H1 (cell line): ENCODE measurements at regions not wholly inside any gene's neighbourhood (a gene's known extent, or its start where the extent isn't known, plus 50 kb on each side); places are given as distances from the start of the nearest gene placed in this dataset.

Experiments
- CTCF ChIA-PET: fragments of 300-600 bp; sonication (Branson Sonifier 250); formaldehyde crosslinking; loops from one replicate; lab custom pipeline; 2021; ENCODE audit not compliant: partially characterized antibody; lab: Charles Lee
- POLR2A ChIA-PET: fragments of 300-600 bp; sonication (Branson Sonifier 250); formaldehyde crosslinking; loops from one replicate; lab custom pipeline; 2021; ENCODE audit warnings: inconsistent platforms; ENCODE audit not compliant: partially characterized antibody; lab: Charles Lee
- DNase-seq, 2 experiments: peaks; one replicate each; pipeline versions ENCODE4 v3.0.0 to v3.0.0-alpha.2; 2010 to 2022; ENCODE audit warnings: low spot score in 2 of 2, low read depth in 1 of 2, mixed read lengths in 1 of 2
- FAIRE-seq: peaks from 2 replicates; lab custom pipeline; 2011; peaks lifted over from hg19 to GRCh38; lab: Jason Lieb, UNC
- H2AFZ ChIP-seq: 2 replicates; pipeline ENCODE4 v1.8.1; 2012; ENCODE audit warnings: low read length, inconsistent platforms
- H2AK5ac ChIP-seq: 2 replicates; pipeline ENCODE4 v1.6.1; 2013; ENCODE audit warnings: low read depth, low read length
- H2BK120ac ChIP-seq: replicated peaks from 2 replicates; pipeline ENCODE3; 2013; ENCODE audit warnings: low read depth, low read length, inconsistent platforms
- H2BK12ac ChIP-seq: 2 replicates; pipeline ENCODE4 v1.6.1; 2013; ENCODE audit warnings: low read depth, low read length
- H2BK15ac ChIP-seq: 2 replicates; pipeline ENCODE4 v1.6.1; 2013; ENCODE audit warnings: low read length
- H2BK20ac ChIP-seq: 2 replicates; pipeline ENCODE4 v1.6.1; 2013; ENCODE audit warnings: low read length
- H2BK5ac ChIP-seq: 2 replicates; pipeline ENCODE4 v1.6.1; 2013; ENCODE audit warnings: low read depth, low read length
- H3K14ac ChIP-seq: 2 replicates; pipeline ENCODE4 v1.6.1; 2013; ENCODE audit warnings: inconsistent platforms; ENCODE audit not compliant: insufficient read length
- H3K18ac ChIP-seq: 2 replicates; pipeline ENCODE4 v1.6.1; 2013; ENCODE audit warnings: low read length; ENCODE audit errors: extremely low read depth
- H3K23ac ChIP-seq: 2 replicates; pipeline ENCODE4 v1.6.1; 2013; ENCODE audit warnings: inconsistent platforms; ENCODE audit not compliant: insufficient read length
- H3K23me2 ChIP-seq: 2 replicates; pipeline ENCODE4 v1.6.1; 2013; ENCODE audit warnings: low read depth, low read length
- H3K27ac ChIP-seq: 2 replicates; pipeline ENCODE4 v1.6.1; 2011; ENCODE audit warnings: low read depth, low read length, inconsistent platforms
- H3K27me3 ChIP-seq, 4 experiments: replicated peaks in 1 of 4; 1 replicate in 1 of 4; 2 replicates in 3 of 4; pipeline versions ENCODE4 v1.6.1 to v1.8.1; 2011 to 2013; ENCODE audit warnings: low read length in 3 of 4, mild to moderate bottlenecking in 3 of 4, inconsistent platforms in 2 of 4, mixed read lengths in 2 of 4, moderate library complexity in 1 of 4; ENCODE audit not compliant: control insufficient read depth in 3 of 4, insufficient read depth in 3 of 4; ENCODE audit errors: extremely low read depth in 1 of 4
- H3K36me3 ChIP-seq, 4 experiments: 2 replicates each; pipeline versions ENCODE4 v1.6.1 to v1.8.1; 2011 to 2013; ENCODE audit warnings: mild to moderate bottlenecking in 4 of 4, low read length in 3 of 4, moderate library complexity in 2 of 4, control low read depth in 1 of 4, inconsistent platforms in 1 of 4; ENCODE audit not compliant: insufficient read depth in 4 of 4, control insufficient read depth in 2 of 4
- H3K4ac ChIP-seq: replicated peaks from 2 replicates; pipeline ENCODE3; 2013; ENCODE audit warnings: low read length, low read depth, mixed read lengths, inconsistent platforms; ENCODE audit not compliant: insufficient read length
- H3K4me1 ChIP-seq, 4 experiments: replicated peaks in 1 of 4; 1 replicate in 1 of 4; 2 replicates in 3 of 4; pipeline versions ENCODE4 v1.6.1 to v1.8.1; 2011 to 2013; ENCODE audit warnings: low read length in 3 of 4, inconsistent platforms in 2 of 4, mixed read lengths in 1 of 4; ENCODE audit not compliant: insufficient read depth in 4 of 4, control insufficient read depth in 3 of 4
- H3K4me2 ChIP-seq, 2 experiments: 2 replicates each; pipeline versions ENCODE4 v1.6.1 to v1.8.1; 2011 to 2013; ENCODE audit warnings: low read depth in 2 of 2, low read length in 2 of 2, control low read depth in 1 of 2, inconsistent platforms in 1 of 2, mild to moderate bottlenecking in 1 of 2; ENCODE audit not compliant: insufficient read depth in 1 of 2
- H3K4me3 ChIP-seq, 4 experiments: fragments of 200-600, 300-600 bp in 1 of 4; sonication (generic), shearing (Covaris generic), sonication (Bioruptor Twin) in 1 of 4; 2 replicates each; pipeline versions ENCODE4 v1.5.1 to v1.8.1; 2011 to 2016; ENCODE audit warnings: low read length in 4 of 4, low read depth in 3 of 4, control low read depth in 2 of 4, inconsistent platforms in 2 of 4, mild to moderate bottlenecking in 2 of 4, mixed read lengths in 1 of 4, moderate library complexity in 1 of 4; ENCODE audit not compliant: insufficient read depth in 2 of 4; ENCODE audit errors: extremely low read depth in 1 of 4
- H3K56ac ChIP-seq: replicated peaks from 2 replicates; pipeline ENCODE3; 2013; ENCODE audit warnings: low read depth, mild to moderate bottlenecking, mixed read lengths, low read length, inconsistent platforms; ENCODE audit not compliant: insufficient read length
- H3K79me1 ChIP-seq: 2 replicates; pipeline ENCODE4 v1.6.1; 2013; ENCODE audit warnings: low read depth, low read length, control low read depth
- H3K79me2 ChIP-seq, 2 experiments: 2 replicates each; pipeline versions ENCODE4 v1.6.1 to v1.8.1; 2012 to 2013; ENCODE audit warnings: low read length in 2 of 2, mild to moderate bottlenecking in 2 of 2, inconsistent platforms in 1 of 2; ENCODE audit not compliant: insufficient read depth in 2 of 2, control insufficient read depth in 1 of 2
- H3K9ac ChIP-seq, 4 experiments: replicated peaks in 1 of 4; 1 replicate in 1 of 4; 2 replicates in 3 of 4; pipeline versions ENCODE4 v1.6.1 to v1.8.1; 2011 to 2013; ENCODE audit warnings: low read depth in 3 of 4, low read length in 3 of 4, control low read depth in 2 of 4, mild to moderate bottlenecking in 2 of 4, moderate library complexity in 2 of 4, inconsistent platforms in 1 of 4; ENCODE audit errors: extremely low read depth in 1 of 4
- H3K9me3 ChIP-seq, 2 experiments: 2 replicates each; pipeline versions ENCODE4 v1.6.1 to v1.8.1; 2012 to 2013; ENCODE audit warnings: mild to moderate bottlenecking in 2 of 2, moderate library complexity in 2 of 2, control low read depth in 1 of 2, inconsistent platforms in 1 of 2, low read depth in 1 of 2, low read length in 1 of 2, mixed read lengths in 1 of 2; ENCODE audit not compliant: insufficient read depth in 2 of 2
- H4K20me1 ChIP-seq, 2 experiments: replicated peaks in 1 of 2; 2 replicates each; pipeline versions ENCODE3 to v1.8.1; 2011 to 2013; ENCODE audit warnings: inconsistent platforms in 2 of 2, low read length in 2 of 2, mild to moderate bottlenecking in 1 of 2; ENCODE audit not compliant: insufficient read depth in 2 of 2, control insufficient read depth in 1 of 2
- H4K5ac ChIP-seq: 2 replicates; pipeline ENCODE4 v1.6.1; 2013; ENCODE audit warnings: low read length, low read depth, mixed read lengths, inconsistent platforms; ENCODE audit not compliant: insufficient read length
- H4K8ac ChIP-seq: 2 replicates; pipeline ENCODE4 v1.8.0; 2013; ENCODE audit warnings: mild to moderate bottlenecking, moderate library complexity, low read length, inconsistent platforms; ENCODE audit not compliant: insufficient read depth; ENCODE audit errors: extremely low read depth
- H4K91ac ChIP-seq: replicated peaks from 2 replicates; pipeline ENCODE3; 2013; ENCODE audit warnings: low read length, mixed read lengths, inconsistent platforms; ENCODE audit not compliant: insufficient read length
- EP300 ChIP-seq, 2 experiments: IDR thresholded peaks; 1 replicate in 1 of 2; 2 replicates in 1 of 2; pipeline ENCODE4 v1.6.1; 2011 to 2012; ENCODE audit warnings: low read depth in 2 of 2, low read length in 2 of 2, mild to moderate bottlenecking in 2 of 2, borderline replicate concordance in 1 of 2, inconsistent platforms in 1 of 2, moderate library complexity in 1 of 2
- FOSL1 ChIP-seq: IDR thresholded peaks from 2 replicates; pipeline ENCODE4 v1.6.1; 2011; ENCODE audit warnings: mild to moderate bottlenecking, low read depth, low read length, moderate library complexity; ENCODE audit not compliant: insufficient read depth
- RXRA ChIP-seq: IDR thresholded peaks from 2 replicates; pipeline ENCODE4 v1.6.1; 2011; ENCODE audit warnings: low read depth, mild to moderate bottlenecking, low read length, moderate library complexity; ENCODE audit not compliant: insufficient read depth
- SP1 ChIP-seq: IDR thresholded peaks from 2 replicates; pipeline ENCODE4 v1.6.1; 2011; ENCODE audit warnings: low read depth, low read length
- SUZ12 ChIP-seq: fragments of 200-600 bp; sonication (generic); IDR thresholded peaks from 2 replicates; pipeline ENCODE4 v1.6.1; 2012; ENCODE audit warnings: mild to moderate bottlenecking, inconsistent platforms, low read length, moderate library complexity, mixed read lengths
- TBP ChIP-seq: IDR thresholded peaks from 2 replicates; pipeline ENCODE4 v1.6.1; 2011; ENCODE audit warnings: low read depth, low read length, improper control_type of control experiment
- TCF12 ChIP-seq: IDR thresholded peaks from 2 replicates; pipeline ENCODE4 v1.6.1; 2011; ENCODE audit warnings: low read depth, mild to moderate bottlenecking, low read length
- YY1 ChIP-seq: IDR thresholded peaks from 2 replicates; pipeline ENCODE4 v1.6.1; 2011; ENCODE audit warnings: low read depth, mild to moderate bottlenecking, low read length
- ZNF274 ChIP-seq: IDR thresholded peaks from 2 replicates; pipeline ENCODE4 v1.7.0; 2012; ENCODE audit warnings: low read length, borderline replicate concordance; ENCODE audit errors: extremely low read depth
- WGBS, 2 experiments: shearing (Covaris generic) in 1 of 2; methylation state at CpG; one replicate each; pipeline versions ENCODE4 v1.1.6 to v1.1.7; 2013 to 2015; ENCODE audit warnings: low lambda C conversion rate in 2 of 2, mixed read lengths in 2 of 2, inconsistent platforms in 1 of 2, low coverage in 1 of 2, missing lambda C conversion rate in 1 of 2; ENCODE audit not compliant: insufficient replicate concordance in 2 of 2, insufficient coverage in 1 of 2, insufficient read length in 1 of 2; ENCODE audit errors: extremely low coverage in 1 of 2, missing lambda C conversion rate in 1 of 2; 5-methylcytosine and 5-hydroxymethylcytosine counted together

DNA sequence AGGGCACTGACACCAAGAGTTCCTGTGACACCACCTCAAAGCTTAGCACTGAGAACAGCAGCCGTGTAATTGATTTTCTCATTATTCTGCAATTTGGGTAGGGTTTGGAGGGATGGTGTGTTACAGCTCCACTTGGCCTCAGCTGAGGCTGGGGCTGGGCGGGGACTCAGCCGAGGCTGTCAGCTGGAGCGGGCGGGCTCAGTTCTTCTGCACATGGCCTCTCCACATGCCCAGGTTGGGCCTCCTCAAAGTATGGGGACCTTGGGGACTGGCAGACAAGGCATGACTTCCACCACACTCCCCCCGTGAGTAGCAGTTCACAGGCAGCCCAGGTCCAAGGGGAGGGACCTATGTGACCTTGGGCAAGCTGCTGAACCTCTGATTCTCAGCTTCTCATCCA lies 171.5 kb downstream of the IRF8 start:
- Histone ChIP-seq H3K18ac (no peak overlapping the region), H2BK15ac (no peak overlapping the region), H4K20me1 (peaks cover 0 to 3% of the 10 kb centered on the region in 2 experiments), H3K23me2 (no peaks in the 10 kb centered on the region), H3K27me3 (peaks cover 0 to 2% (median 0%) of the 10 kb centered on the region in 4 experiments; a peak in 1 of 7 replicates), H3K9ac (no peak overlapping the region), H3K56ac (no peak overlapping the region), H2BK120ac (no peak overlapping the region), H2BK12ac (0 out of 2 replicates have a peak overlapping the region, but pooled peaks have one; percentile 9), H3K14ac (no peak overlapping the region), H3K36me3 (no peaks in the 10 kb centered on the region), H2BK20ac (no peak overlapping the region), H2BK5ac (no peak overlapping the region), H2AK5ac (no peak overlapping the region), H3K23ac (no peak overlapping the region), H3K4ac (no peak overlapping the region), H4K91ac (no peak overlapping the region), H3K4me1 (peaks cover 2 to 14% (median 5%) of the 10 kb centered on the region in 4 experiments; a peak in 6 of 7 replicates), H4K8ac (no peak overlapping the region; the same call in 1 of the 2 replicates), H3K9me3 (no peaks in the 10 kb centered on the region), H3K4me2 (no peak overlapping the region), H3K4me3 (no peak overlapping the region), H3K79me1 (no peaks in the 10 kb centered on the region), H3K27ac (no peak overlapping the region), H4K5ac (no peak overlapping the region), H2AFZ (no peak overlapping the region), H3K79me2 (no peaks in the 10 kb centered on the region)
- DNase-seq (no peak), FAIRE-seq (no peak)
- TF ChIP-seq TBP (no peak), SP1 (no peak), YY1 (no peak), SUZ12 (no peak), ZNF274 (no peak), RXRA (no peak), EP300 (IDR thresholded peaks at IDR 0.05; ENCODE audit: borderline replicate concordance in 1 of 2, low read depth in 2 of 2, low read length in 2 of 2) (no peak), FOSL1 (no peak), TCF12 (no peak)
- POLR2A ChIA-PET = interaction anchor here (1.7 kb wide), 1 partner anchor 453 kb away, joined by 3 read pairs; no protein-coding TSS in a partner anchor
- CTCF ChIA-PET = interaction anchor here (0.5 to 4.9 kb wide), 11 partner anchors 9 to 448 kb away, joined by 3 to 75 read pairs (median 4); no protein-coding TSS in a partner anchor
- WGBS, 2 experiments = 86% methylated on average over 6 of the region's 6 CpGs; no CpG with 5 or more reads in 1 of the 2 experiments
